Stomach smooth muscle (tissue), 2 donors: ENCODE measurements at regions not wholly inside any gene's neighbourhood (a gene's known extent, or its start where the extent isn't known, plus 50 kb on each side); places are given as distances from the start of the nearest gene placed in this dataset.
"Not testable (repeated sequence)": the region's sequence is repeated elsewhere in the genome, so short reads cannot be mapped to it uniquely, and the experiment has no call there.

Experiments used
- H3K27ac ChIP-seq: one replicate; pipeline ENCODE4 v1.7.0; 2013; ENCODE audit warnings: mild to moderate bottlenecking, low read length, inconsistent platforms
- H3K27me3 ChIP-seq, 2 donors: one replicate each; pipeline ENCODE4 v1.7.0; 2013; ENCODE audit warnings: low read length in 2 of 2; ENCODE audit not compliant: insufficient read depth in 2 of 2, control insufficient read depth in 1 of 2
- H3K36me3 ChIP-seq, 2 donors: one replicate each; pipeline ENCODE4 v1.7.0; 2013; ENCODE audit warnings: low read length in 2 of 2; ENCODE audit not compliant: control insufficient read depth in 2 of 2, insufficient read depth in 2 of 2
- H3K4me1 ChIP-seq: one replicate; pipeline ENCODE4 v1.7.0; 2013; ENCODE audit warnings: low read length; ENCODE audit not compliant: control insufficient read depth, insufficient read depth
- H3K4me3 ChIP-seq, 2 donors: one replicate each; pipeline ENCODE4 v1.7.0; 2013; ENCODE audit warnings: low read length in 2 of 2
- H3K9ac ChIP-seq, 2 donors: one replicate each; pipeline ENCODE4 v1.7.0; 2013; ENCODE audit warnings: low read length in 2 of 2, mild to moderate bottlenecking in 1 of 2
- H3K9me3 ChIP-seq, 2 donors: one replicate each; pipeline ENCODE4 v1.7.0; 2013; ENCODE audit warnings: low read length in 2 of 2; ENCODE audit not compliant: control insufficient read depth in 2 of 2
- donor health status: healthy.
- donor health status: Pancreatic carcinoma.

DNA sequence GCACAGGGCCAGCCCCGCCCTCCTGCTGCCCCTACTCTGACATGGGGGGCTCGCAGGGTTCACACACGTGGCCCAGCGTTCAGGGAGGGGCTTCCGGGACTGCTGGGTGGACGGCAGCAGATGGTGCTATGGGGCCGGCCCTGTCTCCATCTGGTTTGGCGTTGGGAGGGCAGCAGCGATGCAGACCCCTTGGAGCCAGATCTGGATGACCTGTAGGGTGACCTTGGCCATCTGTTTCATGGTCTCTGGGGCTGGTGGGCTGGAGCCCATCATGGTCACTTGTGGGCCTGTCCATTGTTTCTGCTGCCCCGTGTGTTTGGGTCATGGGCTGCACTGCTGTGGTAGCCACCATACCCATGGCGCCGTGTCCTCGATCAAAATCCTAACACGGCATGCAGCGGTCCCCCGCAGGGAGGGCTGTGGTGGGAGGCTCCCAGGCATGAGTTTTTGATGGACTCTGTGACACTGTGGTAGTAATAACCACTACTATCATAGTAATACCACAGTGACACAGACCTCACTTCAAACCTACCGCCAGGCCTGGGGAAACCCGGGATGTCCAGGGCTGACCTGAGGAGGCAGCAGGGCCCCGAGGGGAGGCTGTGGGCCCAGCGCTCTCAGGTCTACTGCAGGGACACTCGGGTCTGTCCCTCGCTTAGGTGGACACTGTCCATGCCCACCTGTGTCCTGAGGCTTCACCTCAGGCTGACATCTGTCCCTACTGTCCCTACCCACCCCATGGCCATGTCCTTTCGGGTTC, 359.4 kb downstream of the TMEM121 start:
- Histone ChIP-seq H3K27me3 (no peaks in the 10 kb centered on the region), H3K27ac (no peak overlapping the region), H3K9ac (no peak overlapping the region), H3K4me1 (no peaks in the 10 kb centered on the region), H3K9me3 (no peaks in the 10 kb centered on the region), H3K36me3 (no peaks in the 10 kb centered on the region), H3K4me3 (no peak overlapping the region)

DNA sequence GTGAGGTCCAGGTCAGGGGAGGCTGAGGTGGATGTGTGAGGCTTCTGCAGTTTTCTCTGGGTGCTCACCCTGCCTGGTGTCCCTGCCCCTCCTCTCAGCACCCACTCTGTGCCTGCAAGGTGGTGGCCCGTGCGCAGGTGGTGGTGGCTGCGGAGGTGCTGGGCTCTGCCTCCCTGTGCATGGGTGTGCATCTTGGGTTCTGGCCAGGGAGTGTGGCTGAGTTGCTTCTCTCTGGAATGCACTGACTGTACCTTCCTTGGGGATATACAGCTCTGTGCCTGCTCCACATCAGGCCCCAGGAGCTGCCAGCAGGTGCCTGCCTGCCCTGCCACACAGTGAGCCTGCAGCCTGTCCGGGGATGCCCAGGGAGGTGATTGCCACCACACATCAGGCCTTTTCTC, 360.4 kb downstream of the TMEM121 start:
- not testable (repeated sequence) for H3K4me3 ChIP-seq, H3K9ac ChIP-seq, H3K27ac ChIP-seq, H3K4me1 ChIP-seq, H3K27me3 ChIP-seq, H3K9me3 ChIP-seq, H3K36me3 ChIP-seq

DNA sequence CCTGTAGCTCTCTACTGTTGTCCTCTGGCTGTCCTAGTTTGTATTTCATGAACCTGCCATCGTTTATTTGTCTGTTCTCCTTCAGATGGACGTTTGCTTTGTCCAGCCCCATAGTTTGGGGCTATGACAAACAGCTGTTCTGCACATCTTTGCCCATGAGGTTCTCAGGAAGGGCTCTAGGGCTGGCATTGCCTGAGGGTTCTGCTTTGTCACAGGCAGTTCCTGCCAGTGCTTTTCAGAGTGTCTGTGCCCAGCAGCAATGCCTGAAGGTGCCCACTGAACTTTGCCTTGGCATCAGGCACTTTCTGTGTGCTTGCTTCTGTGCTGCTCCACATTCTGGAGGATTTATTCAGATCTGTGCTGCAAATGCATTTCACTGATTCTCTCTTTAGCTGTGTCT, 361.3 kb downstream of the TMEM121 start:
- no peaks in the 10 kb centered on the region for H3K27me3 ChIP-seq
- no peaks in the 10 kb centered on the region for H3K4me1 ChIP-seq
- H3K4me3 ChIP-seq, result no peak overlapping the region
- no peak overlapping the region for H3K9ac ChIP-seq
- no peaks in the 10 kb centered on the region for H3K9me3 ChIP-seq
- no peaks in the 10 kb centered on the region for H3K36me3 ChIP-seq
- no peak overlapping the region for H3K27ac ChIP-seq

DNA sequence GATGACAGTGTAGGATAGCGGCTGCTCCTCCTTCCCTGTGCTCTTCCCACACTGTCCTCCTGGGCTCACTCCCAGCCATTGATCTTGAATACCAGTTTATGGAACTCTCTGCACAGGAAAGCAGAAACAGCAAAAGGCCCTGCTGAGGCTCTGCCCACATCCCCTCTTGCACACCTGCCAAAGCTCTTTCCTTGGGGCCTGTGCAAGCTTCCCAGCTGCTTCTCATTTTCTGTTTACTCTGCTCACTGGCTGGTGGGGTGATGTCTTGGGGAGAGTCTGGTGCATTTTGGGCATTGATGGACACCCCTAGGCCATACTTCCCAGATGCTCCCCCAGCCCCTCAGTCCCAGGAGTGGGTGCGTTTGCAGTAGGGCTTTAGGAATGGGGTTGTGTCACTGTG, 361.8 kb downstream of the TMEM121 start:
- no peaks in the 10 kb centered on the region for H3K9me3 ChIP-seq
- H3K4me1 ChIP-seq, result no peaks in the 10 kb centered on the region
- no peak overlapping the region for H3K9ac ChIP-seq
- H3K27ac ChIP-seq, result no peak overlapping the region
- no peaks in the 10 kb centered on the region for H3K27me3 ChIP-seq
- no peak overlapping the region for H3K4me3 ChIP-seq
- H3K36me3 ChIP-seq, result no peaks in the 10 kb centered on the region

DNA sequence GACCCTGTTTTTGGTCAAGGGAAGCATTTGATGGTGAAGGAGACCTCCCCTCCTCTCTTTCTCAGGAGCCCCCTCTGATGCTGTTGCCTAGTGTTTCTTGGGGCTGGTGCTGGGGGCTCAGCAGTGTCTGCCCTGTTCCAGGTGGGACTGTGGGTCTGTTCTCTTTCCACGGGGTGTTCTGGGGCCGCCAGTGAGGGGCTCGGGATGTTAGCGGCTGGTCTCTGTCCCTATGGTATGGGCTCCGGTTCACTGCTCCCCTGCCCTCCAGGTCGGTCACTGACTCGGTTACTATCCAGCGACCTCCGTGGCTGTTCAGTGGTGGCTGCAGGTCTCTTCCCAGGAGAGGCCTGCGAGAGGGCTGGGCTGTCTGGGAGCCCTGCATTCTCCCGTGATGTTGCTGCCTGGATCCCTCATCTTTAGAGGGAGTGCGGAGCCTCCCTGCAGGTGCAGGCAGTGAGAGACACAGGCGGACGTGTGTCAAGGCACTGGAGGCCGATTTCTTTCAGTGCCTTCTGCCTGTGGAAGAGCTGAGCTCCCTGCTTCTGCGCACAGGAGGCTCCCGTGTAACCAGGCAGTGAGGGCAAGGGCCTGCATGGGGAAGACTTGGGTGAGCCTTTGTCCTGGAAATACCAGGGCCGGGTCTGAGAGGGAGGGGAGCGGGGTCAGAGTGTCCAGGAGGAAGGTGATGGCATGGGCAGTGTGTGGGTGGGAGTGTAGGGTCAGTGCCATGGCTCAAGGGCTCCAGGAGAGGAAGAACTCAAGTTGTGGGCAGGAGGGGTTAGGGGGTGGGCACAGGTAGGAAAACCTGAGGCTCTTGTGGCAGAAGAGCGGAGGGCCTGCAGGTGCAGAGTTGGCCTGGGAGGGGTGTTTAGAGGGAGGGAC, 362.6 kb downstream of the TMEM121 start:
- no peaks in the 10 kb centered on the region for H3K4me1 ChIP-seq
- no peak overlapping the region for H3K4me3 ChIP-seq
- H3K27me3 ChIP-seq, result no peaks in the 10 kb centered on the region
- no peaks in the 10 kb centered on the region for H3K9me3 ChIP-seq
- no peak overlapping the region for H3K27ac ChIP-seq
- no peaks in the 10 kb centered on the region for H3K36me3 ChIP-seq
- no peak overlapping the region for H3K9ac ChIP-seq

DNA sequence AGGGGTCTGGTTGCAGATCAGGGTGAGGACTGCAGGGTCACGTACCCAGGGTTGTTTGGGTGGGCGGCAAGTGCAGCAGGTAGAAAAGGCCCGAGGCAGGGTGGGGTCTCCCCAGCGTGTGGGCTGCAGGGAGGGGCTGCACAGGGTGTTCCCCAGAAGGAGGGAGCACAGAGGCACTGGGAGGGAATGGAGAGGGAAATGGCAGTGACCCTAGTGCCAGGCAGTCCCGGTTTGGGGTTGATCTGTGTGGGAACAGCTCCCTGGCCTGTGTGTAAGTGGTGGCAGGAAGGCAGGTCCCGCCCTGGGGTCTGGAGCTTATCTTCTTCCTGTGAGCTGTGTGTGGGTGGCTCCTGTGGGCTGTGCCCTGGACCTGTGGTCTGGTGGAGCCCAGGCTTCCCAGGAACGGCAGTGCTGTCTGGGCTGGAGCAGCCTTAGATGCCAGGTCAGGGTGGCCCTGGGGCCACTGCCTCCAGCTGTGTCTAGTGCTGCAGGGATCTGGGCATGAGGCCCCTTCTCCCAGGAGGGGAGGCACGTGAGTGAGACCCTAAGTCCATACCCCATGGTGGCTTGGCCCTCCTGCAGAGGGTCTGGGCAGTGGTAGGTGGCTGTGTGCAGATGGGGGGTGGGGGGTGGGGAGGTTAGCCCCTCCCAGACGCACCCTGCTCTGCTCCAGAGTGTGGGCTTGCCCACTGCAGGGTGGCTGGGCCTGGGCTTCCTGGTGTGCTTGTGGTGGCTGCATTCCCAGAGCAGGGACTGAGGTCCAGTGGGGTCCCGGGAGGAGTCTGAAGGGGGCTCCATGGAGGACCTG, 363.5 kb downstream of the TMEM121 start:
- Histone ChIP-seq H3K4me1 (no peaks in the 10 kb centered on the region), H3K9me3 (no peaks in the 10 kb centered on the region), H3K27ac (no peak overlapping the region), H3K36me3 (no peaks in the 10 kb centered on the region), H3K27me3 (no peaks in the 10 kb centered on the region), H3K4me3 (no peak overlapping the region), H3K9ac (no peak overlapping the region)

DNA sequence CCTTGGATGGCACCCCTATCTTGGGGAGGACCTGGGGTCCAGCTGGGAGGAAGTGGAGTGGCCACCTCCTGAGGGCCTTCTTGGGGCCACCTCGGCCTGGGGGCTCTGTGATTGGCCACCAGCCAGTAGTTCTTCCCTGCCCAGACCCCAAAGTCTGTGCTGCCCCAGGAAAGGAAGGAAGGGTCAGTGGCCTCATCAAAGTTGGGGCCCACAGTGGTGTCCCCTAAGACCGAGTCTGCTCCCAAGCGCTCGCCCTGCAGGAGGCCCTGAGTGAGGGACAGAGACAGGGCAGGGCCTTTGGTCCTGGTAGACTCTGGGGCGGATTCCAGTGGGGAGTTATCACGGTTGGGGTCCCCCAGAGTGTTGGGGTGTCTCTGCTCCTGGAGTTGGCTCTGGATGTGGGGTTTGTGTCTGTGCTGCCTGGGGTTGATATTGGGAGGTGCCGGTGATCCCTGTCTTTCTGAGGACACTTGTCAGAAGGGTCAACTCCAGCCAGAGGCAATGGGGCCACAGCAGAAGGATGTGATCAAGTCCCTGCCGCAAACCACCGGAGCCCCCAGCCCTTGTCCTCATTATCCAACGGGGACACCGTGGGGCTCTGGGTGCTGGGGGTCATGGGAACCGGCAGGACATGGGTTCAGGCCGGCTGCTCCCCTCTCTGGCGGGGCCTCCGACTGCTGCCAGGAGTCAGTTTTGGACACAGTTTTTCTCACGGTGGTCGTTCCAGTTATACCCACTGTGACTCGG, 364.3 kb downstream of the TMEM121 start:
- Histone ChIP-seq H3K4me1 (no peaks in the 10 kb centered on the region), H3K27me3 (no peaks in the 10 kb centered on the region), H3K9ac (no peak overlapping the region), H3K4me3 (no peak overlapping the region), H3K9me3 (no peaks in the 10 kb centered on the region), H3K36me3 (no peaks in the 10 kb centered on the region), H3K27ac (no peak overlapping the region)

DNA sequence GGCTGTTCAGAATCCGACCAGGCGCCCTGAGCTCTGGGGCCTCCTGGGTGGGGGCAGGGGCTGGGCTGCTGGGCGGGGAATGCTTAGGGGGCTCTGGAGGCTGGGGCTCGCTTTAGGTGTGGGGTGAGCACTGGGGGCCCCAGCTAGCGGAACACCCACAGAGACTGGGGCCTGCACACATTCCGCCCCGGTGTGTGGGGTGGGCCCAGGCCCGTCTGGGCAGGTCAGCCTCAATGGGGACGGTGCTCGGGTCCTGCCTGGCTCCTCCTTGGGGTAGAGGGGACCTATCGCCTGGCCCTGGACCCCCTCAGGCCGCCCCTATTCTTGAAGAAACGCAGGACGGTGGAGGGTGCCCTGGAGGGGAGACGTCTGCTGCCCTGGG, 364.8 kb downstream of the TMEM121 start:
- no peak overlapping the region for H3K9ac ChIP-seq
- H3K27me3 ChIP-seq, result no peaks in the 10 kb centered on the region
- no peaks in the 10 kb centered on the region for H3K4me1 ChIP-seq
- no peak overlapping the region for H3K27ac ChIP-seq
- H3K36me3 ChIP-seq, result no peaks in the 10 kb centered on the region
- H3K4me3 ChIP-seq, result no peak overlapping the region
- no peaks in the 10 kb centered on the region for H3K9me3 ChIP-seq

DNA sequence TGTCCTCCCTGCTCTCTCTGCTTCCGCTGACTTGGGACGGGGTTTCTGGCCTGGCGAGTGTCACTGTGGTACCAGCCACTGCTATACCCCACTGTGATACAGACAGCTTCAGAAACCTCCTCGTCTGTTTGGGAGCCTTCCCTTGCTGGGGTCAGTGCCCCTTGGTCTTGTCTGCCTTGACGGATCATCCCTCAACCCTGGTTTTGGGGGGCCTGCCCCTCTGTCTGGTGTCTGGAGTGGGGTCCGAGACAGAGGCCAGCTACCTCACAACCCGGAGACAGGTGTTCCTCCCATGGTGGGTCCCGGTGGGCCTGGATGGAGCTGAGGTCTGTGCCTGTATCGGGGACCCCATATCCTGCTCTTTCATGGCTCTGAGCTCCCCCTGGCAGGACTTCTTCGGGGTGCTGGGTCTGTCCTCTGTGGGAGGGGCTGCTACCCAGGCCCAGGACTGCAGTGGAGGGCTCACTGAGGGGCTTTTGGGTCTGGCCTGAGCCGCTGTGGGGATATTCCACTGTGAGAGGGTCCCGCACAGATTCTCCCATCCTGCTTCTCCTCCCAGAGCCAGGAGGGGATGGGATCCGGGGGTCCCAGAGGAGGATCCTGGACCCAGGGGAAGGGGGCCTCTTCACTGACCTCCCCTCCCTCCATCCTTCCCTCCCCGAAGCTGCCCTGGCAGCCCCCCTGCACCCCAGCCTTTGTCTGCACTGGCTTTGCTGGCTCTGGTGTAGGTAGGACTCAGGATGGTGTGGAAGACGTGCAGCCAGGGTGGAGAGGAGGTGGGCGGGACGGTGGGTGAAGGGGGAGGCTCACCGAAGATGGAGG, 365.5 kb downstream of the TMEM121 start:
- Histone ChIP-seq H3K27me3 (no peaks in the 10 kb centered on the region), H3K4me3 (no peak overlapping the region), H3K36me3 (no peaks in the 10 kb centered on the region), H3K27ac (no peak overlapping the region), H3K4me1 (no peaks in the 10 kb centered on the region), H3K9me3 (no peaks in the 10 kb centered on the region), H3K9ac (no peak overlapping the region)
